ENCODE measurements at regions not wholly inside any gene's neighbourhood (a gene's known extent, or its start where the extent isn't known, plus 50 kb on each side); places are given as distances from the start of the nearest gene placed in this dataset.

DNA sequence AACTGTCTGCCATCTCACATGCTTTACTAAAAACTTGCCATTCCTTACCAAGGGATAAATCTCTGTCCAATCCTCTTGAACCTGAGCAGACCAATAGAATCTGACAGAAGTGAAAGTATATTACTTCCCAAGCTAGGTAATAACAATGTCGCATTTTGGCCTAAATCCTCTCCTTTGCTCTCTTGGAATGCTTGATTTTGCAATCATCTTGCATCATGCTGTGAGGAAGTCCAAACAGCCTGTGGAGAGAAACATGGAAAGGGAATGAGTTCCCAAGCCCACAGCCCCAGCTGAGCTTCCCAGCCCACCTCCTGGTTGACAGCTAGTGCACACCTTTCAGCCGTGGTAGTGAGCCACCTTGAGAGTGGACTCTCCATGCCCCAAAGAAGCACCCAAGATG is 540.6 kb downstream of the STK39 start:
- TF ChIP-seq, protein P1, sequence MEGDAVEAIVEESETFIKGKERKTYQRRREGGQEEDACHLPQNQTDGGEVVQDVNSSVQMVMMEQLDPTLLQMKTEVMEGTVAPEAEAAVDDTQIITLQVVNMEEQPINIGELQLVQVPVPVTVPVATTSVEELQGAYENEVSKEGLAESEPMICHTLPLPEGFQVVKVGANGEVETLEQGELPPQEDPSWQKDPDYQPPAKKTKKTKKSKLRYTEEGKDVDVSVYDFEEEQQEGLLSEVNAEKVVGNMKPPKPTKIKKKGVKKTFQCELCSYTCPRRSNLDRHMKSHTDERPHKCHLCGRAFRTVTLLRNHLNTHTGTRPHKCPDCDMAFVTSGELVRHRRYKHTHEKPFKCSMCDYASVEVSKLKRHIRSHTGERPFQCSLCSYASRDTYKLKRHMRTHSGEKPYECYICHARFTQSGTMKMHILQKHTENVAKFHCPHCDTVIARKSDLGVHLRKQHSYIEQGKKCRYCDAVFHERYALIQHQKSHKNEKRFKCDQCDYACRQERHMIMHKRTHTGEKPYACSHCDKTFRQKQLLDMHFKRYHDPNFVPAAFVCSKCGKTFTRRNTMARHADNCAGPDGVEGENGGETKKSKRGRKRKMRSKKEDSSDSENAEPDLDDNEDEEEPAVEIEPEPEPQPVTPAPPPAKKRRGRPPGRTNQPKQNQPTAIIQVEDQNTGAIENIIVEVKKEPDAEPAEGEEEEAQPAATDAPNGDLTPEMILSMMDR (IDR thresholded peaks at IDR 0.05) = no peak
- no peak for TF ChIP-seq POLR2AphosphoS5 (IDR thresholded peaks at IDR 0.05; ENCODE audit: low read depth, low read length)
- TF ChIP-seq, protein P2, sequence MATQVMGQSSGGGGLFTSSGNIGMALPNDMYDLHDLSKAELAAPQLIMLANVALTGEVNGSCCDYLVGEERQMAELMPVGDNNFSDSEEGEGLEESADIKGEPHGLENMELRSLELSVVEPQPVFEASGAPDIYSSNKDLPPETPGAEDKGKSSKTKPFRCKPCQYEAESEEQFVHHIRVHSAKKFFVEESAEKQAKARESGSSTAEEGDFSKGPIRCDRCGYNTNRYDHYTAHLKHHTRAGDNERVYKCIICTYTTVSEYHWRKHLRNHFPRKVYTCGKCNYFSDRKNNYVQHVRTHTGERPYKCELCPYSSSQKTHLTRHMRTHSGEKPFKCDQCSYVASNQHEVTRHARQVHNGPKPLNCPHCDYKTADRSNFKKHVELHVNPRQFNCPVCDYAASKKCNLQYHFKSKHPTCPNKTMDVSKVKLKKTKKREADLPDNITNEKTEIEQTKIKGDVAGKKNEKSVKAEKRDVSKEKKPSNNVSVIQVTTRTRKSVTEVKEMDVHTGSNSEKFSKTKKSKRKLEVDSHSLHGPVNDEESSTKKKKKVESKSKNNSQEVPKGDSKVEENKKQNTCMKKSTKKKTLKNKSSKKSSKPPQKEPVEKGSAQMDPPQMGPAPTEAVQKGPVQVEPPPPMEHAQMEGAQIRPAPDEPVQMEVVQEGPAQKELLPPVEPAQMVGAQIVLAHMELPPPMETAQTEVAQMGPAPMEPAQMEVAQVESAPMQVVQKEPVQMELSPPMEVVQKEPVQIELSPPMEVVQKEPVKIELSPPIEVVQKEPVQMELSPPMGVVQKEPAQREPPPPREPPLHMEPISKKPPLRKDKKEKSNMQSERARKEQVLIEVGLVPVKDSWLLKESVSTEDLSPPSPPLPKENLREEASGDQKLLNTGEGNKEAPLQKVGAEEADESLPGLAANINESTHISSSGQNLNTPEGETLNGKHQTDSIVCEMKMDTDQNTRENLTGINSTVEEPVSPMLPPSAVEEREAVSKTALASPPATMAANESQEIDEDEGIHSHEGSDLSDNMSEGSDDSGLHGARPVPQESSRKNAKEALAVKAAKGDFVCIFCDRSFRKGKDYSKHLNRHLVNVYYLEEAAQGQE (IDR thresholded peaks at IDR 0.05; ENCODE audit: insufficient read depth in 1 of 2, low read depth in 2 of 2, low read length in 1 of 2) = no peak
- no peak for TF ChIP-seq TCF7L2 (IDR thresholded peaks at IDR 0.05; ENCODE audit: low read depth, low read length)
- no peak for TF ChIP-seq SIN3A (IDR thresholded peaks at IDR 0.05; ENCODE audit: borderline replicate concordance, insufficient read depth, low read depth, low read length)
